A172 (cell line): ENCODE measurements at regions not wholly inside any gene's neighbourhood (a gene's known extent, or its start where the extent isn't known, plus 50 kb on each side); places are given as distances from the start of the nearest gene placed in this dataset.
"Not testable (repeated sequence)": the region's sequence is repeated elsewhere in the genome, so short reads cannot be mapped to it uniquely, and the experiment has no call there.

Experiments used
- DNase-seq: peaks from one replicate; pipeline ENCODE4 v3.0.0-alpha.2; 2015; ENCODE audit warnings: low spot score

- no peak for DNase-seq
Observed at GRCh38 chr2:12448846-12449505, 267.8 kb upstream of the TRIB2 start.

- DNase-seq = no peak
Observed at GRCh38 chr2:12451726-12452125, 265.0 kb upstream of the TRIB2 start.

- DNase-seq = no peak
Observed at GRCh38 chr2:12452185-12452584, 264.6 kb upstream of the TRIB2 start.

- DNase-seq = no peak
Observed at GRCh38 chr2:12453731-12454130, 263.0 kb upstream of the TRIB2 start.

GRCh38 chr2:12455661-12456060 lies 261.1 kb upstream of the TRIB2 start:
- no peak for DNase-seq

- peak; percentile 76 for DNase-seq
Observed at GRCh38 chr2:12456293-12457106, 260.2 kb upstream of the TRIB2 start.

- DNase-seq = no peak
Observed at GRCh38 chr2:12457831-12458230, 258.9 kb upstream of the TRIB2 start.

- no peak for DNase-seq
Observed at GRCh38 chr2:12463189-12463588, 253.5 kb upstream of the TRIB2 start.

GRCh38 chr2:12465631-12466135 lies 251.1 kb upstream of the TRIB2 start:
- DNase-seq = no peak

GRCh38 chr2:12467303-12467702 lies 249.4 kb upstream of the TRIB2 start:
- no peak for DNase-seq

GRCh38 chr2:12469141-12469561 lies 247.6 kb upstream of the TRIB2 start:
- DNase-seq = no peak

- DNase-seq = not testable (repeated sequence)
Observed at GRCh38 chr2:12472265-12472664, 244.5 kb upstream of the TRIB2 start.

GRCh38 chr2:12478151-12479064 lies 238.3 kb upstream of the TRIB2 start:
- DNase-seq = no peak

GRCh38 chr2:12479065-12479601 lies 237.6 kb upstream of the TRIB2 start:
- no peak for DNase-seq

- peak; percentile 12 for DNase-seq
Observed at GRCh38 chr2:12484536-12485115, 232.1 kb upstream of the TRIB2 start.

GRCh38 chr2:12486205-12487118 lies 230.3 kb upstream of the TRIB2 start:
- peak; percentile 73 for DNase-seq

GRCh38 chr2:12487253-12488004 lies 229.3 kb upstream of the TRIB2 start:
- DNase-seq = no peak

GRCh38 chr2:12488352-12489318 lies 228.1 kb upstream of the TRIB2 start:
- no peak for DNase-seq
